Esophagus squamous epithelium (tissue), 5 donors: ENCODE measurements at regions not wholly inside any gene's neighbourhood (a gene's known extent, or its start where the extent isn't known, plus 50 kb on each side); places are given as distances from the start of the nearest gene placed in this dataset.

Source experiments
- DNase-seq: peaks from one replicate; lab custom pipeline; 2025; lab: John Stamatoyannopoulos, UW
- H3K27ac ChIP-seq, 4 donors: fragments of 200-600 bp; sonication (generic); one replicate each; pipeline ENCODE4 v1.5.1; 2016 to 2019; ENCODE audit warnings: mild to moderate bottlenecking in 1 of 4
- H3K27me3 ChIP-seq, 4 donors: fragments of 200-600 bp; sonication (generic); 1 replicate in 3 of 4; 2 replicates in 1 of 4; pipeline versions ENCODE4 v1.5.1 to v1.6.0; 2017 to 2021; ENCODE audit warnings: antibody characterized with exemption in 1 of 4
- H3K36me3 ChIP-seq, 3 donors: fragments of 200-600 bp; sonication (generic); one replicate each; pipeline ENCODE4 v1.5.1; 2016 to 2019
- H3K4me1 ChIP-seq, 3 donors: fragments of 200-600 bp; sonication (generic); one replicate each; pipeline ENCODE4 v1.5.1; 2017 to 2019
- H3K4me3 ChIP-seq, 4 donors: fragments of 200-600 bp; sonication (generic); 1 replicate in 3 of 4; 2 replicates in 1 of 4; pipeline ENCODE4 v1.5.1; 2016 to 2019; ENCODE audit warnings: mild to moderate bottlenecking in 2 of 4, moderate library complexity in 1 of 4
- H3K9me3 ChIP-seq, 3 donors: fragments of 200-600 bp; sonication (generic); one replicate each; pipeline ENCODE4 v1.5.1; 2016 to 2019
- POLR2A ChIP-seq, 4 donors: fragments of 450-650 bp; IDR thresholded peaks; one replicate each; pipeline ENCODE4 v1.6.1; 2017; ENCODE audit warnings: antibody characterized with exemption in 4 of 4, mild to moderate bottlenecking in 4 of 4, moderate library complexity in 3 of 4
- WGBS, 2 donors: methylation state at CpG; one replicate each; pipeline ENCODE4 v1.1.5; 2018; 5-methylcytosine and 5-hydroxymethylcytosine counted together
- intact Hi-C: fragments of 100-400 bp; cut with DNase I; formaldehyde crosslinking; loops from one replicate; pipeline ENCODE4 v1.15.0; 2022
- TF ChIP-seq, protein P1 (sequence below), 6 experiments: fragments of 450-650 bp in 4 of 6; fragments of 200-600 bp in 2 of 6; sonication (generic) in 2 of 6; IDR thresholded peaks; one replicate each; pipeline ENCODE4 v1.5.1; 2016 to 2019; ENCODE audit warnings: antibody characterized with exemption in 6 of 6, mild to moderate bottlenecking in 4 of 6, moderate library complexity in 4 of 6
- donor health status: DM: yes; HTN: yes; CAD: no.

DNA sequence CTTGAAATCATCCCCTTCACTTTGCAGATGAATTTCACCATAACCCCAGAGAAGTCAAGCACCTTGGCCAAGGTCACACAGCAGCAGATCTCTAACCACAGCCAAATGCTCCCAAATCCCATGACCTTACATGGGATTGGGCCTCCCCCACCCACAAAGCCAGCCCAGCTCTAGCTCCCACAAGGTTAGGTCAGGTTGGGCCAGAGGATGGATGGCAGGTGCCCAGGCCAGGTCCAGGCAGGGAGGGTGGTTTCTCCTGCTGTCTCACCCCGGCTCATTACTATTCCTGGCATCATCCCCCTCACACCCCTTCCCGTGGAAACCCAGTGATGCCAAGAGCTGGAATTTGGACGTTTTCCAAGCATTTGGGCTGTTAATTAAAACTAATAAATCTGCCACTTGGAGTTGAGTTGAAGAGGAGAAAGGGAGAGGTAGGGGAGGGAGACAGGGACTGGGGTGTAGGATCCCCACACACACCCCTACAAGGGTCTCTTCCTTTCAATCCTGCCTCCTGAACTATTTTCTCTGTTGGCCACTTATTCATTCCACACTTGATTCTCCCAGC, 181.6 kb downstream of the TMEM132E start:
- WGBS, 2 donors: 7 to 17% methylated on average over 2 to 3 of the region's 3 CpGs
- Histone ChIP-seq H3K4me1 (no peaks in the 10 kb centered on the region), H3K9me3 (no peaks in the 10 kb centered on the region), H3K27me3 (peaks cover 0 to 23% (median 0%) of the 10 kb centered on the region in 4 donors), H3K4me3 (no peak overlapping the region), H3K36me3 (no peaks in the 10 kb centered on the region), H3K27ac (no peak overlapping the region)
- no peak for TF ChIP-seq POLR2A (IDR thresholded peaks at IDR 0.05)
- TF ChIP-seq, protein P1, sequence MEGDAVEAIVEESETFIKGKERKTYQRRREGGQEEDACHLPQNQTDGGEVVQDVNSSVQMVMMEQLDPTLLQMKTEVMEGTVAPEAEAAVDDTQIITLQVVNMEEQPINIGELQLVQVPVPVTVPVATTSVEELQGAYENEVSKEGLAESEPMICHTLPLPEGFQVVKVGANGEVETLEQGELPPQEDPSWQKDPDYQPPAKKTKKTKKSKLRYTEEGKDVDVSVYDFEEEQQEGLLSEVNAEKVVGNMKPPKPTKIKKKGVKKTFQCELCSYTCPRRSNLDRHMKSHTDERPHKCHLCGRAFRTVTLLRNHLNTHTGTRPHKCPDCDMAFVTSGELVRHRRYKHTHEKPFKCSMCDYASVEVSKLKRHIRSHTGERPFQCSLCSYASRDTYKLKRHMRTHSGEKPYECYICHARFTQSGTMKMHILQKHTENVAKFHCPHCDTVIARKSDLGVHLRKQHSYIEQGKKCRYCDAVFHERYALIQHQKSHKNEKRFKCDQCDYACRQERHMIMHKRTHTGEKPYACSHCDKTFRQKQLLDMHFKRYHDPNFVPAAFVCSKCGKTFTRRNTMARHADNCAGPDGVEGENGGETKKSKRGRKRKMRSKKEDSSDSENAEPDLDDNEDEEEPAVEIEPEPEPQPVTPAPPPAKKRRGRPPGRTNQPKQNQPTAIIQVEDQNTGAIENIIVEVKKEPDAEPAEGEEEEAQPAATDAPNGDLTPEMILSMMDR (IDR thresholded peaks at IDR 0.05): no peak
- intact Hi-C loops: no loop called here
- DNase-seq: no peak

DNA sequence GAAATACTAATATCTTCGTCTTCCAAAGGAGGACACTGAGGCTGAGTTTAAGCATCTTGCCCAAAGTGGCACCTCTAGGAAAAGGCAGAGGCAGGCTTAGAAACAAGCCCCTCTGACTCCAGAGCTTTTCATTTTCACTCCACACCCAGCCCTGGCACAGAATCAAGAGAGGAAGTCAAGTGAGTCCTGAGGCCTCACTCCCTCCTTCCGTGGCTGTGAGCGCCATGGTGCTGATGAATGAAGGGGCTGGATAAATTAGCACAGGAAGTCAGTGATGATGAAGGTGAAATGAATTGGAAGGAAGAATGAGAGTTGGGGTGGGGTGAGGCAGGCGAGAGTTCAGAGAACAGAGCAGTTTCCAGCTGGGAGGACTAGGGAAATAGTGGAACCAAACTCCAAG, 179.3 kb downstream of the TMEM132E start:
- Histone ChIP-seq H3K4me3 (no peak overlapping the region), H3K27me3 (peaks cover 0 to 20% (median 0%) of the 10 kb centered on the region in 4 donors), H3K36me3 (no peaks in the 10 kb centered on the region), H3K4me1 (no peaks in the 10 kb centered on the region), H3K9me3 (no peaks in the 10 kb centered on the region), H3K27ac (no peak overlapping the region)
- WGBS, 2 donors: 44 to 48% methylated on average over 4 of the region's 4 CpGs
- intact Hi-C loops: no loop called here
- no peak for TF ChIP-seq POLR2A (IDR thresholded peaks at IDR 0.05)
- TF ChIP-seq, protein P1 (IDR thresholded peaks at IDR 0.05): no peak
- no peak for DNase-seq

DNA sequence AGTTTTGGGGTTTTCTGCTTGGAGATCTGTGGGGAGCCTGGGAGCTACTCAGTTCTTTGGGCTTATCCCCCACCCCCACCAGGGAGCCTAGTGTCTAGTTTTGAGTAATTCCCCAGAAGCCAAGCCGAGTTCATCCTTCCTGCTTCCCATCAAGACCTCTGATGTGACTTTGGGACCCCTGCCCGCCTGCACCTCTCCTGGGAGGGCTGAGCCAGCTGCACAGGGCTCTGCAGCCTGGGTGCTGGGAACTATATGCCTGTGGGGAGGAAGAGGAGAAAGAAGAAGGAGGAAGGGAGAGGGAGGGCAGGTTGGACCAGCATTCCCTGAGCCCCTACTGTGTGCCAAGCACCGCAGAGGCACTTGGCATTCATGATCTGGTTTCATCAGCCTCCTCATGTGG, 178.9 kb downstream of the TMEM132E start:
- H3K9me3 ChIP-seq: no peaks in the 10 kb centered on the region
- H3K27me3 ChIP-seq: peaks cover 0 to 20% (median 0%) of the 10 kb centered on the region in 4 donors
- intact Hi-C loops: no loop called here
- DNase-seq: no peak
- no peak overlapping the region for H3K27ac ChIP-seq
- 30 to 57% methylated on average over 1 of the region's 3 CpGs for WGBS, 2 donors
- no peaks in the 10 kb centered on the region for H3K36me3 ChIP-seq
- H3K4me1 ChIP-seq: no peaks in the 10 kb centered on the region
- no peak overlapping the region for H3K4me3 ChIP-seq
- TF ChIP-seq, protein P1 (IDR thresholded peaks at IDR 0.05): no peak
- no peak for TF ChIP-seq POLR2A (IDR thresholded peaks at IDR 0.05)

DNA sequence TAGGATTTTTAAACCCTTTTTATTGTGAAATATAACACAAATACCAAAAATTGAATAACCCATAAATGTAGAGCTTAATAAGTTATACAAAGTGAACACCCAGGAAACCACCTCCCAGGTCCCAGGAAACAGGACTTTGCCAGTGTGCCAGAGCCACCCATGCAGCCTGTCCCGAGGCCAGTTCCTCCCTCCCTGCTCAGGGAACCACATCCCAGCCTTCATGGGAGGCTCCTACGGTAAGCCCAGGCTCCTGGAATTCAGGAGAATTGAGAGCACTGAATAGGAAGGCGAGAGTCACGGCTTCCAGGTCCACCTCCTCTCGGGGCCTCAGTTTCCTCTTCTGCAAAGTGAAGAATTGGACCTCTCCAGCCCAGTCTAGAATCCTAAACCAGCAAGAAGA, 178.2 kb downstream of the TMEM132E start:
- Histone ChIP-seq H3K27me3 (peaks cover 0 to 20% (median 0%) of the 10 kb centered on the region in 4 donors), H3K9me3 (no peaks in the 10 kb centered on the region), H3K36me3 (no peaks in the 10 kb centered on the region), H3K4me3 (no peak overlapping the region), H3K27ac (no peak overlapping the region), H3K4me1 (no peaks in the 10 kb centered on the region)
- intact Hi-C loops: no loop called here
- WGBS, 2 donors: 74 to 90% methylated on average over 2 to 4 of the region's 5 CpGs
- TF ChIP-seq POLR2A (IDR thresholded peaks at IDR 0.05): no peak
- TF ChIP-seq, protein P1 (IDR thresholded peaks at IDR 0.05): no peak
- no peak for DNase-seq

DNA sequence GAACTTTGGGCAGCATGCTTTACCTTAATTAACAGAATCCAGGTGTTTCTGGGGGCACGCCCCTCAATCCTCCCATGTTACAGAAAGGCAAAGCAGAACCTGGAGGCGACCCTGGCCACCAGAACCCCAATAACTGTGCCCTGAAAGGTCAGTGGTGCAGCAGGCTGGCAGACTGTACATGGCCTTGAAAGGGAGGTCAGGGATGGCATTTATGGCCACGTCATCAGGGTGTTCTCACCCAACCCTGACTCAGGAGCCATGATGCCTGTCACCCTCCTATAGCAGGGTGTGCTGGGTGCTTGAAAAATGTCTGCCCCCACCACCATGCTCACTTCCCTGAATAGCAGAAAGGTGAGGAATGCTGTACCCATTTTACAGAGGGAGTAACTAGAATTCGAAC, 177.7 kb downstream of the TMEM132E start:
- H3K4me1 ChIP-seq: no peaks in the 10 kb centered on the region
- DNase-seq: no peak
- H3K36me3 ChIP-seq: no peaks in the 10 kb centered on the region
- no peak for TF ChIP-seq POLR2A (IDR thresholded peaks at IDR 0.05)
- TF ChIP-seq, protein P1 (IDR thresholded peaks at IDR 0.05): no peak
- no peaks in the 10 kb centered on the region for H3K9me3 ChIP-seq
- H3K27me3 ChIP-seq: peaks cover 0 to 20% (median 0%) of the 10 kb centered on the region in 4 donors
- no peak overlapping the region for H3K4me3 ChIP-seq
- H3K27ac ChIP-seq: no peak overlapping the region
- intact Hi-C loops: no loop called here
- 78 to 94% methylated on average over 2 of the region's 4 CpGs for WGBS, 2 donors
